Tibial nerve (tissue), 4 donors: ENCODE measurements at regions not wholly inside any gene's neighbourhood (a gene's known extent, or its start where the extent isn't known, plus 50 kb on each side); places are given as distances from the start of the nearest gene placed in this dataset.
"Not testable (repeated sequence)": the region's sequence is repeated elsewhere in the genome, so short reads cannot be mapped to it uniquely, and the experiment has no call there.

ENCODE experiments used
- DNase-seq, 2 donors: peaks; one replicate each; pipeline ENCODE4 v3.0.0-alpha.2; 2019; ENCODE audit warnings: low spot score in 2 of 2
- H3K27ac ChIP-seq, 4 donors: fragments of 200-600 bp; sonication (generic) in 3 of 4; one replicate each; pipeline ENCODE4 v1.5.1; 2017 to 2019; ENCODE audit warnings: mild to moderate bottlenecking in 1 of 4
- H3K27me3 ChIP-seq, 2 donors: fragments of 200-600 bp; sonication (generic) in 1 of 2; one replicate each; pipeline versions ENCODE4 v1.5.1 to v1.6.0; 2017 to 2019
- H3K36me3 ChIP-seq, 3 donors: fragments of 200-600 bp; sonication (generic); one replicate each; pipeline ENCODE4 v1.5.1; 2018 to 2019
- H3K4me1 ChIP-seq, 4 donors: fragments of 200-600 bp; sonication (generic) in 3 of 4; one replicate each; pipeline ENCODE4 v1.5.1; 2017 to 2019
- H3K4me3 ChIP-seq, 4 donors: fragments of 200-600 bp; sonication (generic) in 3 of 4; one replicate each; pipeline ENCODE4 v1.5.1; 2017 to 2019; ENCODE audit warnings: mild to moderate bottlenecking in 1 of 4, moderate library complexity in 1 of 4
- H3K9me3 ChIP-seq, 4 donors: fragments of 200-600 bp; sonication (generic) in 3 of 4; one replicate each; pipeline ENCODE4 v1.5.1; 2017 to 2019
- CTCF ChIP-seq, 5 experiments: fragments of 200-600 bp in 3 of 5; fragments of 450-650 bp in 2 of 5; sonication (generic) in 3 of 5; IDR thresholded peaks; one replicate each; pipeline ENCODE4 v1.5.1; 2016 to 2019; ENCODE audit warnings: antibody characterized with exemption in 5 of 5, mild to moderate bottlenecking in 3 of 5, moderate library complexity in 2 of 5
- EP300 ChIP-seq, 2 donors: sonication (generic); formaldehyde crosslinking; IDR thresholded peaks; one replicate each; pipeline ENCODE4 v1.6.1; 2017; ENCODE audit warnings: antibody characterized with exemption in 2 of 2, mild to moderate bottlenecking in 1 of 2
- POLR2A ChIP-seq, 2 donors: fragments of 450-650 bp; IDR thresholded peaks; one replicate each; pipeline ENCODE4 v1.6.1; 2017; ENCODE audit warnings: antibody characterized with exemption in 2 of 2, mild to moderate bottlenecking in 2 of 2, moderate library complexity in 2 of 2
- WGBS, 2 donors: methylation state at CpG; one replicate each; pipeline ENCODE4 v1.1.5; 2018; 5-methylcytosine and 5-hydroxymethylcytosine counted together

- H3K4me1 ChIP-seq: peaks cover 0 to 6% (median 0%) of the 10 kb centered on the region in 4 donors
- no peaks in the 10 kb centered on the region for H3K9me3 ChIP-seq
- H3K4me3 ChIP-seq: no peak overlapping the region
- H3K36me3 ChIP-seq: no peaks in the 10 kb centered on the region
- no peak overlapping the region for H3K27ac ChIP-seq
- no peaks in the 10 kb centered on the region for H3K27me3 ChIP-seq
- 33 to 51% methylated on average over 2 of the region's 2 CpGs for WGBS, 2 donors
- no peak for TF ChIP-seq EP300 (IDR thresholded peaks at IDR 0.05)
- TF ChIP-seq CTCF (IDR thresholded peaks at IDR 0.05): no peak
- no peak for TF ChIP-seq POLR2A (IDR thresholded peaks at IDR 0.05)
- DNase-seq: no peak
Observed at GRCh38 chr7:138195151-138195571, 118.9 kb downstream of the AKR1D1 start.

- not testable (repeated sequence) for DNase-seq, H3K4me3 ChIP-seq, H3K36me3 ChIP-seq, H3K27ac ChIP-seq, H3K4me1 ChIP-seq, H3K27me3 ChIP-seq, H3K9me3 ChIP-seq
- 50 to 64% methylated on average over 3 of the region's 3 CpGs for WGBS, 2 donors
Observed at GRCh38 chr7:138196503-138196946, 120.3 kb downstream of the AKR1D1 start.

GRCh38 chr7:138196971-138197896 is 121.0 kb downstream of the AKR1D1 start:
- H3K27me3 ChIP-seq: no peaks in the 10 kb centered on the region
- no peaks in the 10 kb centered on the region for H3K9me3 ChIP-seq
- DNase-seq: no peak
- H3K36me3 ChIP-seq: no peaks in the 10 kb centered on the region
- TF ChIP-seq POLR2A (IDR thresholded peaks at IDR 0.05) (no peak), CTCF (IDR thresholded peaks at IDR 0.05) (no peak), EP300 (IDR thresholded peaks at IDR 0.05) (no peak)
- no peak overlapping the region for H3K4me3 ChIP-seq
- 67 to 84% methylated on average over 2 of the region's 2 CpGs for WGBS, 2 donors
- H3K27ac ChIP-seq: no peak overlapping the region
- H3K4me1 ChIP-seq: peaks cover 0 to 6% (median 0%) of the 10 kb centered on the region in 4 donors

GRCh38 chr7:138204285-138204981 is 128.2 kb downstream of the AKR1D1 start:
- Histone ChIP-seq H3K4me3 (no peak overlapping the region), H3K36me3 (no peaks in the 10 kb centered on the region), H3K27me3 (no peaks in the 10 kb centered on the region), H3K4me1 (peaks cover 0 to 8% (median 0%) of the 10 kb centered on the region in 4 donors), H3K9me3 (no peaks in the 10 kb centered on the region), H3K27ac (no peak overlapping the region)
- TF ChIP-seq EP300 (IDR thresholded peaks at IDR 0.05) (no peak), POLR2A (IDR thresholded peaks at IDR 0.05) (no peak), CTCF (IDR thresholded peaks at IDR 0.05) (no peak)
- DNase-seq: no peak
- 30 to 33% methylated on average over 5 of the region's 5 CpGs for WGBS, 2 donors

GRCh38 chr7:138204982-138205298 is 128.7 kb downstream of the AKR1D1 start:
- Histone ChIP-seq H3K4me3 (no peak overlapping the region), H3K36me3 (no peaks in the 10 kb centered on the region), H3K4me1 (peaks cover 0 to 8% (median 0%) of the 10 kb centered on the region in 4 donors), H3K27ac (no peak overlapping the region), H3K27me3 (no peaks in the 10 kb centered on the region), H3K9me3 (no peaks in the 10 kb centered on the region)
- DNase-seq: no peak
- no peak for TF ChIP-seq EP300 (IDR thresholded peaks at IDR 0.05)
- no peak for TF ChIP-seq POLR2A (IDR thresholded peaks at IDR 0.05)
- no peak for TF ChIP-seq CTCF (IDR thresholded peaks at IDR 0.05)
- WGBS, 2 donors: 36 to 38% methylated on average over 2 of the region's 2 CpGs
